Large intestine (tissue), 3 donors: ENCODE measurements at regions not wholly inside any gene's neighbourhood (a gene's known extent, or its start where the extent isn't known, plus 50 kb on each side); places are given as distances from the start of the nearest gene placed in this dataset.
A peak's percentile ranks its signal among the peaks of the same experiment; 100 is the strongest.

ENCODE experiments used
- DNase-seq, 2 donors: peaks; one replicate each; pipeline versions ENCODE4 v3.0.0 to v3.0.0-alpha.2; 2013
- H3K27ac ChIP-seq: one replicate; pipeline ENCODE4 v1.5.1; 2013; ENCODE audit warnings: low read length
- H3K27me3 ChIP-seq: 2 replicates; pipeline ENCODE4 v1.6.1; 2013; ENCODE audit warnings: low read length; ENCODE audit not compliant: control insufficient read depth, insufficient read depth
- H3K36me3 ChIP-seq: 2 replicates; pipeline ENCODE4 v1.6.1; 2013; ENCODE audit warnings: low read length; ENCODE audit not compliant: control insufficient read depth, insufficient read depth
- H3K4me1 ChIP-seq: one replicate; pipeline ENCODE4 v1.6.1; 2013; ENCODE audit warnings: low read length; ENCODE audit not compliant: control insufficient read depth, insufficient read depth
- H3K4me3 ChIP-seq: one replicate; pipeline ENCODE4 v1.5.1; 2013; ENCODE audit warnings: low read length
- H3K9me3 ChIP-seq: one replicate; pipeline ENCODE4 v1.6.1; 2013; ENCODE audit warnings: mild to moderate bottlenecking, low read depth, low read length, moderate library complexity; ENCODE audit not compliant: control insufficient read depth
- WGBS: methylation state at CpG from one replicate; pipeline ENCODE4 v1.1.5; 2013; ENCODE audit warnings: low lambda C conversion rate; ENCODE audit not compliant: insufficient coverage; 5-methylcytosine and 5-hydroxymethylcytosine counted together

DNA sequence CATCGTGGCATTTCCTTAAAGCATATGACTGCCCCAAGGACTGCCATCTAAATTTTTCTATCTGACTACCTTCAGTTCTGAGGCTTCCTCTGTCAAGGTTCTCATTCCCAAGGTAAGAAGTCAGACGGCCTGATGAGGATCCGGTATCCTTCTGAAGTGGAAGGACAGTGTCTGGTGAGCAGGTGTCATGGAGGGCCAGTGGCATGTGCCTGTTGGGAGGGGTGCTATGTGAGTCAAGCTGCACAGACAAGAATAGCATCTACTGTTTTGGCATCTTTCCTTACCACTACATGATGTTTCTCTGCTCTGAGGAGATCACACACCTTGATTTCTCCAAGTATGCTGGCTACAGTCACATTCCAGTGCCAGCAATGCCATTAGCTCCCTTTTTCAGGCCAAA, 99.6 kb upstream of the RGS1 start:
- Histone ChIP-seq H3K9me3 (no peaks in the 10 kb centered on the region), H3K4me1 (no peaks in the 10 kb centered on the region), H3K4me3 (no peak overlapping the region), H3K27me3 (no peaks in the 10 kb centered on the region), H3K36me3 (no peaks in the 10 kb centered on the region), H3K27ac (no peak overlapping the region)
- DNase-seq: no peak
- WGBS: no CpG with 5 or more reads among the region's 3 CpGs

DNA sequence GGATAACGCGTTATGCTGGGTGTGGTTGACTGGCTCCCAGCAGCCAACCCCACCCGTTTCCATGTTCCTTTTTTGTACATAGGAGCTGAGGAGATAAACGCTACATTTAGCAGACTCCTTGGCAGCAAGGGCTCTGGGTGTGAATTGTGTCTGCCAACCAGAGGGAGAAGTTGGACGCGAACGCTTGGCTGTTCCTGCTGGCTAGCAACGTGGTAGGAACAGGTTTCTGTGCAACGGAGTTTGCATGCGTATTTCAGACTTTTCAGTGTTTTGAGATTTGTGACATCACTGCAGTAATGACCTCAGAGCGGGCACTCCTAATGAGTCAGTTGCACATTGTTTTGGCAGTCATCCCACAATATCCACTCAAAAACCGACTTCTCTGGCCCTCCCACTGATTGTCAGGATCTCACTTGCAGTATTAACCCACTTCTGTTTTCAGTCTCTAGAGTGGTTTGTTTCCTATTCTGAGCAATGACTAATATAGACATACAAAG, 98.7 kb upstream of the RGS1 start:
- WGBS: no CpG with 5 or more reads among the region's 12 CpGs
- DNase-seq: peak in 1 of 2 donors; percentile 9

DNA sequence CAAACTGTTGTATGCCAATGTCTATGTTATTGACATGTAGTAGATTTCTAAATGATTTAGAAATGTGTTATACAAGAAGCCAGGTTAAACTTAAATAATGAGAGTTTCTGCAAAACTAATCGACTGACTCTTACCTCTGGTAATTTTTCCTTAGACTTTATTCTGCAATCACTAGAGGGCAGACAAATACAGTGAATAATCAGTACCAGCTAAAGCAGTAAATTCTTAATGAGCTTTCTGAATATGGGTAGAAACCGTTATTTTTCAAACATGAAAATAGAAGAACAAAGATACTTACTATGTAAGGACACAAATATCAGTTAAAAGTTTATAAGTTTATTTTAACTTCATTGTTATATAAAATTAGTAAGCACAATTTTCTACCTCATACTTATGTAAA, 97.9 kb upstream of the RGS1 start:
- Histone ChIP-seq H3K4me3 (no peak overlapping the region), H3K4me1 (no peaks in the 10 kb centered on the region), H3K27me3 (no peaks in the 10 kb centered on the region), H3K9me3 (no peaks in the 10 kb centered on the region), H3K27ac (no peak overlapping the region), H3K36me3 (no peaks in the 10 kb centered on the region)
- DNase-seq: peak in 1 of 2 donors; percentile 11
- WGBS: 0% methylated on average over 2 of the region's 2 CpGs

More for the DNA sequence above, 98.7 kb upstream of the RGS1 start:
- no peaks in the 10 kb centered on the region for H3K27me3 ChIP-seq
- H3K36me3 ChIP-seq: no peaks in the 10 kb centered on the region
- H3K27ac ChIP-seq: no peak overlapping the region
- no peaks in the 10 kb centered on the region for H3K4me1 ChIP-seq
- no peak overlapping the region for H3K4me3 ChIP-seq
- H3K9me3 ChIP-seq: no peaks in the 10 kb centered on the region

DNA sequence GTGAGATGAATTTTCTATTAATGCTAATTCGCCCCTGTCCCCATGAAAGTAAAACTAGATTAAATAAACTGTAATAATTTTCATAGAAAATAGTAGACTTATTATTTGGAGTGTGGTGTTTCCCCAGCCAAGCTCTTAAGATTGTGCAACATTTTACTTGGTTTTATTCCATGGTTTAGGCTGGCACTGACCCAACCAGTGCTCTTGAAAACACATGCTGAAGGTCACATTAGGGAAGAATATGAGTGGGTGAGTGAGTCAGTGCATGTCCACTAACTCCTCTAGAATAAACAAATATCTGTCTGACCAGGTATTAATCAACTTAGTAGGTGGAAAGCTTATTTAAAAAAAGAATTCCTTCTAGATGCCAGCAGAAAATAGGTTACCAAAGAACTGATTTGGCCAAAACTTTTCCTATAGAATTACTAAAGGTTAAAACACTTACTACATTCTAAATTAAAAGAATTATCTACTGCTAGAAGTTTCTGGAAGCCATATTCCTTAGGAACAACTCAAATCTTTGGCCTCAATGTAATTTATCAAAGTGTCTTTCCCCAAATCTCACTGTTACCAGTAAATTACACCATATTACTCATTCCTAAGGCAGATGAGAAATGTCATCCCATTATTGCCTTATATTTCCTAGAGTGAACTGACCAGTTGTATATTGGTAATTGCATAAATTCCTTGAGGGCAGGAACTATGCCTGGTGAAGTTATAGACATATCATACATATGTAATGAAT, 89.7 kb upstream of the RGS1 start:
- Histone ChIP-seq H3K27me3 (no peaks in the 10 kb centered on the region), H3K9me3 (no peaks in the 10 kb centered on the region), H3K4me3 (no peak overlapping the region), H3K27ac (no peak overlapping the region), H3K4me1 (no peaks in the 10 kb centered on the region), H3K36me3 (no peaks in the 10 kb centered on the region)
- no peak for DNase-seq
- no CpG with 5 or more reads among the region's 1 CpG for WGBS

- DNase-seq: no peak
- Histone ChIP-seq H3K4me1 (no peaks in the 10 kb centered on the region), H3K4me3 (no peak overlapping the region), H3K27me3 (no peaks in the 10 kb centered on the region), H3K36me3 (no peaks in the 10 kb centered on the region), H3K27ac (no peak overlapping the region), H3K9me3 (no peaks in the 10 kb centered on the region)
Measured at GRCh38 chr1:192488058-192488457, 87.5 kb upstream of the RGS1 start.

GRCh38 chr1:192489047-192489446, 86.5 kb upstream of the RGS1 start:
- no CpG with 5 or more reads among the region's 1 CpG for WGBS
- H3K27me3 ChIP-seq: no peaks in the 10 kb centered on the region
- H3K36me3 ChIP-seq: no peaks in the 10 kb centered on the region
- DNase-seq: no peak
- no peak overlapping the region for H3K4me3 ChIP-seq
- no peaks in the 10 kb centered on the region for H3K4me1 ChIP-seq
- no peak overlapping the region for H3K27ac ChIP-seq
- no peaks in the 10 kb centered on the region for H3K9me3 ChIP-seq

GRCh38 chr1:192489748-192490147, 85.8 kb upstream of the RGS1 start:
- peak; percentile 57 to 72 for DNase-seq
- Histone ChIP-seq H3K4me3 (no peak overlapping the region), H3K4me1 (no peaks in the 10 kb centered on the region), H3K9me3 (no peaks in the 10 kb centered on the region), H3K36me3 (no peaks in the 10 kb centered on the region), H3K27ac (peak overlapping the region; percentile 44), H3K27me3 (no peaks in the 10 kb centered on the region)
- WGBS: 60% methylated on average over 1 of the region's 2 CpGs

DNA sequence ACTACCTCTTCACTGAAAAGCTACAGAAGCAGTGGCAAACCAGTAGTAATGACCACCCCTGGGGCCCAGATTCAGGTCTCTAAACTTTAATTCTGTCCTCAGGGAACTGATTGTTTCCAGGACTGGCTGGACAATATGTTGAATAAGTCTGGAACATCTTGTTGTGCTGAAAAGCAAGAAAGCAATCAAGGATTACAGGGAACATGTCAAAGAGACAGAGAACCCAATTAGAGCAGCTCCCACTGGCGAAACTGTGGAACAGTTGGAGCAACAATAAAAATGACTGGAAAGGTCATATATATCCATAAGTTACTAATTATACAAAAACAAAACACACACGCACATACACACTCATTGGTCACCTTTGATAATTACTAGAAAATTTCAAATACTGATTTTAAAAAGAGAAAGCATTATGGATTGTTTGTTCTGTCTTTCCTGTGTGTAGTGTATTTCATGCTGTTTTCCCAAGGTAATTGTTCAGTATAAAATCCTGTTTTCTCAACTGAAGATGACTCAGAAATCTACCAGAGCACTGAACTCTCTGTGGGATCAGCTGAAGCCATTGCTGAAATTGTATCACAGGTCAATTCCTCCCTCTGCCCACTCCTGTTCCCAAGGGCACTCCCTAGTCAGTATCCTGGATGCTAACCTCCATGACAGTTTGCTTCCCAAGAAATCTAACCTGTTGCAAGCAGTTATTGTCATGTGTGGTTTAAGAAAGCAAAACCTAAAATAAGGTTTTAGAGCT, 83.6 kb upstream of the RGS1 start:
- Histone ChIP-seq H3K9me3 (no peaks in the 10 kb centered on the region), H3K27ac (no peak overlapping the region), H3K4me3 (no peak overlapping the region), H3K27me3 (no peaks in the 10 kb centered on the region), H3K4me1 (no peaks in the 10 kb centered on the region), H3K36me3 (no peaks in the 10 kb centered on the region)
- 80% methylated on average over 1 of the region's 2 CpGs for WGBS
- no peak for DNase-seq

- Histone ChIP-seq H3K36me3 (no peaks in the 10 kb centered on the region), H3K4me3 (no peak overlapping the region), H3K27ac (no peak overlapping the region), H3K27me3 (no peaks in the 10 kb centered on the region), H3K9me3 (no peaks in the 10 kb centered on the region), H3K4me1 (no peaks in the 10 kb centered on the region)
- WGBS: 100% methylated on average over 1 of the region's 1 CpG
- DNase-seq: no peak
Measured at GRCh38 chr1:192493584-192493983, 82.0 kb upstream of the RGS1 start.

DNA sequence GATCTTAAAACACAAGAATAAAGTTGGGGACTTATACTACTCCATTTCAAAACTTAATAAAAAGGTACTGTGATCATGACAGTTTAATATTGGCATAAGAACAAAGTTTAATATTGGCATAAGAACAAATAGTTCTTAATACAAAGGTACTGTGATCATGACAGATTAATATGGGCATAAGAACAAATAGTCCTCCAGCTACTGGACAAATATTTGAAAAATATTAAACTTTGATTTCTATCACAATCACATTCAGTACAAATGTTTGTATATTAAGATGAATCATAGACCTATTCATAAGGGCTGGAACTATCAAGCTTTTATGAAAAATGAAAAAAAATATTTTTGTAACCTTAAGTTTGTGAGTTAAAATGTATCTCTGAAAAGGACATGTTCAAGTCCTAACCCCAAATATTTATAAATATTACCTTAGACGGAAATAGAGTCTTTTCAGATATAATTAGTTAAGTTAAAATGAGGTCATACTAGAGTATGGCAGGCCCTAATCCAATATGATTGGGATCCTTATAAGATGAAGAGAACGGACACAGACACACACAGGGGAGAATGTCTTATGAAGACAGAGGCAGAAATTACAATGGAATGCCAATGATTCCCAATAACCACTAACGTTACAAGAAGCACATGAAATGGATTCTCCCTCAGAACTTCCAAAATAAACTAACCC, 79.1 kb upstream of the RGS1 start:
- Histone ChIP-seq H3K4me1 (no peaks in the 10 kb centered on the region), H3K27me3 (no peaks in the 10 kb centered on the region), H3K36me3 (no peaks in the 10 kb centered on the region), H3K27ac (no peak overlapping the region), H3K9me3 (peaks cover 4% of the 10 kb centered on the region), H3K4me3 (no peak overlapping the region)
- no peak for DNase-seq
- 80% methylated on average over 1 of the region's 3 CpGs for WGBS
